ENCODE measurements at regions not wholly inside any gene's neighbourhood (a gene's known extent, or its start where the extent isn't known, plus 50 kb on each side); places are given as distances from the start of the nearest gene placed in this dataset.

DNA sequence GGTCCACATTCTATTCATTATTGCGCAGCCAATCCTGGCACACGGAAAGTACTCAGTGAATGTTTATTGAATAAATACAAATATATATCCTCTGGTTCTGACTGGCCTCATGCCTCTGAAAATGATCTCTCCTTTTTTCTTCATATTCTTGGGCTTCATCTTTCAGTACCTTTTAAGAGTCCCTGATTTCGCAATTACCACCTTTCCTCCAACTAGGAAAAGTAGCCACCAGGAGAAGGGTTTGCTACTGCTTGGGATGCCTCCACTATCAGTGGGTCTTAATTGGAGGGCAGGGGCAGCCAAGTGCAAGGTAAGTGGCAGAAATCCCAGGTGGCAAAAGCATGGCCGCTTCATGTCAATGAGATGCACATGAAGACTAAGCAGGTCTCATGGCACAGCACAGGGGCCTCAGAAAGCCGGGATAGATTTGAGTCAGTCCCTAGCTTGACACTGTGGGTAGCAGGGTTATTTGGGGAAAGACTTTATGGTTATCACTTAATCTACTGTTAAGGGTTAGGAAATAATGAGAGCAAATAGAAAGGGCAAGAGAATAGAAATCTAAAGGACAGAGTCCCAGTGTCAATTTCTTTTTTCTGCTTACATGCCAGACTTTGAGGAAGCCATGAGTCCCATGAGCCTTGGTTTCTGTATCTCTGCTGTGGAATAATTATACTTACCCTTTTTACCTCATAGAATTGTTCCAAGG is 361.1 kb downstream of the MAN2A1 start:
- no peak overlapping the region for H4K91ac ChIP-seq (replicated peaks; ENCODE audit: insufficient read length, low read length)
- FAIRE-seq, result no peak
- H3K18ac ChIP-seq (ENCODE audit: extremely low read depth, low read length), result no peak overlapping the region
- no peaks in the 10 kb centered on the region for H3K36me3 ChIP-seq (ENCODE audit: control insufficient read depth in 2 of 4, insufficient read depth in 4 of 4, low read length in 3 of 4)
- H4K5ac ChIP-seq (ENCODE audit: insufficient read length, low read depth, low read length), result no peak overlapping the region
- no peak overlapping the region for H3K14ac ChIP-seq (ENCODE audit: insufficient read length)
- H3K27me3 ChIP-seq (replicated peaks in 1 of 4; ENCODE audit: control insufficient read depth in 3 of 4, extremely low read depth in 1 of 4, insufficient read depth in 3 of 4, low read length in 3 of 4), result 0 out of 7 replicates have a peak, but pooled peaks cover 0 to 2% (median 0%) of the 10 kb centered on the region in 4 experiments
- peaks cover 0 to 4% (median under 1%) of the 10 kb centered on the region in 4 experiments; a peak in 3 of 7 replicates for H3K4me1 ChIP-seq (replicated peaks in 1 of 4; ENCODE audit: control insufficient read depth in 3 of 4, insufficient read depth in 4 of 4, low read length in 3 of 4)
- H3K23me2 ChIP-seq (ENCODE audit: low read depth, low read length), result no peaks in the 10 kb centered on the region
- no peak overlapping the region for H2AFZ ChIP-seq (ENCODE audit: low read length)
- no peak overlapping the region for H3K4me3 ChIP-seq (ENCODE audit: extremely low read depth in 1 of 4, insufficient read depth in 2 of 4, low read depth in 3 of 4, low read length in 4 of 4)
- POLR2A ChIA-PET (ENCODE audit: partially characterized antibody), result no interaction called here
- no peaks in the 10 kb centered on the region for H3K9me3 ChIP-seq (ENCODE audit: insufficient read depth in 2 of 2, low read depth in 1 of 2, low read length in 1 of 2)
- H2BK20ac ChIP-seq (ENCODE audit: low read length), result no peak overlapping the region
- no peak overlapping the region for H3K27ac ChIP-seq (ENCODE audit: low read depth, low read length)
- H3K23ac ChIP-seq (ENCODE audit: insufficient read length), result no peak overlapping the region
- WGBS, 2 experiments (ENCODE audit: extremely low coverage in 1 of 2, insufficient coverage in 1 of 2, insufficient read length in 1 of 2, insufficient replicate concordance in 2 of 2, low coverage in 1 of 2, low lambda C conversion rate in 2 of 2, missing lambda C conversion rate in 1 of 2), result 98% methylated on average over 5 of the region's 5 CpGs; no CpG with 5 or more reads in 1 of the 2 experiments
- no peak overlapping the region for H4K8ac ChIP-seq (ENCODE audit: extremely low read depth, insufficient read depth, low read length)
- DNase-seq (ENCODE audit: low read depth in 1 of 2, low spot score in 2 of 2), result no peak
- TF ChIP-seq CEBPB (IDR thresholded peaks at IDR 0.05; ENCODE audit: low read depth, low read length), result peak; percentile 63; the same call in 1 of the 2 replicates
- no peak for TF ChIP-seq RNF2 (IDR thresholded peaks at IDR 0.05; ENCODE audit: borderline replicate concordance, low read depth, low read length, missing control alignments, poor library complexity, severe bottlenecking)
- no peak overlapping the region for H3K4ac ChIP-seq (replicated peaks; ENCODE audit: insufficient read length, low read depth, low read length)
- no peak overlapping the region for H2BK12ac ChIP-seq (ENCODE audit: low read depth, low read length)
- CTCF ChIA-PET (ENCODE audit: partially characterized antibody), result interaction anchor here (0.6 to 0.8 kb wide), 2 partner anchors 11 to 120 kb away, joined by 3 to 7 read pairs; no protein-coding TSS in a partner anchor
- H3K9ac ChIP-seq (replicated peaks in 1 of 4; ENCODE audit: extremely low read depth in 1 of 4, low read depth in 3 of 4, low read length in 3 of 4), result no peak overlapping the region
- H4K20me1 ChIP-seq (replicated peaks in 1 of 2; ENCODE audit: control insufficient read depth in 1 of 2, insufficient read depth in 2 of 2, low read length in 2 of 2), result no peaks in the 10 kb centered on the region
- H3K79me1 ChIP-seq (ENCODE audit: low read depth, low read length), result no peaks in the 10 kb centered on the region
- H3K4me2 ChIP-seq (ENCODE audit: insufficient read depth in 1 of 2, low read depth in 2 of 2, low read length in 2 of 2), result no peak overlapping the region
- H2AK5ac ChIP-seq (ENCODE audit: low read depth, low read length), result no peak overlapping the region
- H2BK5ac ChIP-seq (ENCODE audit: low read depth, low read length), result no peak overlapping the region
- H3K56ac ChIP-seq (replicated peaks; ENCODE audit: insufficient read length, low read depth, low read length), result no peak overlapping the region
- no peak overlapping the region for H2BK15ac ChIP-seq (ENCODE audit: low read length)
- no peaks in the 10 kb centered on the region for H3K79me2 ChIP-seq (ENCODE audit: control insufficient read depth in 1 of 2, insufficient read depth in 2 of 2, low read length in 2 of 2)
- H2BK120ac ChIP-seq (replicated peaks; ENCODE audit: low read depth, low read length), result no peak overlapping the region
